Activated T-helper 1 cell treated with anti-CD3 and anti-CD28 coated beads, Interleukin-12 subunit alpha, Interleukin-12 subunit beta, Interleukin-2, Interleukin-4 antibody, amounts not matched to agents 30 ng/mL and 10 ng/mL and 1 ng/mL, durations not matched to agents 14 hours and 24 hours and 36 hours (primary cell): ENCODE measurements at regions not wholly inside any gene's neighbourhood (a gene's known extent, or its start where the extent isn't known, plus 50 kb on each side); places are given as distances from the start of the nearest gene placed in this dataset.

ENCODE experiments used
- DNase-seq: peaks from one replicate; pipeline ENCODE4 v3.0.0; 2021; ENCODE audit warnings: low spot score
- H3K27ac Mint-ChIP-seq: one replicate; pipeline ENCODE4 v1.8.0; 2021; ENCODE audit warnings: mild to moderate bottlenecking, mixed read lengths
- H3K27me3 Mint-ChIP-seq: one replicate; pipeline ENCODE4 v1.8.0; 2022; ENCODE audit warnings: mild to moderate bottlenecking, moderate library complexity, mixed read lengths; ENCODE audit not compliant: insufficient read depth
- H3K36me3 Mint-ChIP-seq: one replicate; pipeline ENCODE4 v1.8.0; 2021; ENCODE audit warnings: low read depth, mixed read lengths
- H3K4me1 Mint-ChIP-seq: one replicate; pipeline ENCODE4 v1.8.0; 2021; ENCODE audit warnings: low read depth, mixed read lengths
- H3K4me3 Mint-ChIP-seq: one replicate; pipeline ENCODE4 v1.8.0; 2021; ENCODE audit warnings: mild to moderate bottlenecking, moderate library complexity, mixed read lengths
- H3K9me3 Mint-ChIP-seq: one replicate; pipeline ENCODE4 v1.8.0; 2021; ENCODE audit warnings: mixed read lengths
- intact Hi-C: fragments of 100-400 bp; cut with micrococcal nuclease; formaldehyde crosslinking; loops from one replicate; pipeline ENCODE4 v1.15.1; 2024

- no peak for DNase-seq
- Mint-ChIP-seq H3K4me1 (no peaks in the 10 kb centered on the region), H3K27me3 (no peaks in the 10 kb centered on the region), H3K27ac (no peak overlapping the region), H3K4me3 (no peak overlapping the region), H3K9me3 (peaks cover 3% of the 10 kb centered on the region), H3K36me3 (no peaks in the 10 kb centered on the region)
- intact Hi-C loops, result no loop called here
Measured at GRCh38 chr1:220991959-220992704, 112.9 kb downstream of the HLX start.

- Mint-ChIP-seq H3K4me1 (no peaks in the 10 kb centered on the region), H3K27ac (no peak overlapping the region), H3K27me3 (no peaks in the 10 kb centered on the region), H3K9me3 (peaks cover 3% of the 10 kb centered on the region), H3K4me3 (no peak overlapping the region), H3K36me3 (no peaks in the 10 kb centered on the region)
- intact Hi-C loops, result no loop called here
- no peak for DNase-seq
Measured at GRCh38 chr1:220992705-220993052, 113.4 kb downstream of the HLX start.

- intact Hi-C loops, result no loop called here
- Mint-ChIP-seq H3K4me3 (no peak overlapping the region), H3K9me3 (peaks cover 8% of the 10 kb centered on the region), H3K4me1 (no peaks in the 10 kb centered on the region), H3K27me3 (no peaks in the 10 kb centered on the region), H3K27ac (no peak overlapping the region), H3K36me3 (no peaks in the 10 kb centered on the region)
- no peak for DNase-seq
Measured at GRCh38 chr1:220994671-220995070, 115.4 kb downstream of the HLX start.

GRCh38 chr1:220997791-220998190 lies 118.5 kb downstream of the HLX start:
- Mint-ChIP-seq H3K36me3 (no peaks in the 10 kb centered on the region), H3K4me3 (no peak overlapping the region), H3K9me3 (peaks cover 8% of the 10 kb centered on the region), H3K27me3 (no peaks in the 10 kb centered on the region), H3K27ac (no peak overlapping the region), H3K4me1 (no peaks in the 10 kb centered on the region)
- no peak for DNase-seq
- intact Hi-C loops, result no loop called here

- Mint-ChIP-seq H3K4me3 (no peak overlapping the region), H3K4me1 (no peaks in the 10 kb centered on the region), H3K9me3 (peaks cover 8% of the 10 kb centered on the region), H3K27ac (no peak overlapping the region), H3K27me3 (no peaks in the 10 kb centered on the region), H3K36me3 (no peaks in the 10 kb centered on the region)
- intact Hi-C loops, result no loop called here
- no peak for DNase-seq
Measured at GRCh38 chr1:220999872-221000863, 120.9 kb downstream of the HLX start.

GRCh38 chr1:221001167-221001566 lies 121.9 kb downstream of the HLX start:
- Mint-ChIP-seq H3K4me3 (no peak overlapping the region), H3K4me1 (no peaks in the 10 kb centered on the region), H3K36me3 (no peaks in the 10 kb centered on the region), H3K27me3 (no peaks in the 10 kb centered on the region), H3K27ac (no peak overlapping the region), H3K9me3 (peaks cover 8% of the 10 kb centered on the region)
- DNase-seq, result no peak
- intact Hi-C loops, result no loop called here

- Mint-ChIP-seq H3K27ac (no peak overlapping the region), H3K36me3 (no peaks in the 10 kb centered on the region)
- intact Hi-C loops, result no loop called here
Measured at GRCh38 chr1:221002601-221003000, 123.4 kb downstream of the HLX start.

GRCh38 chr1:221011145-221011544 lies 131.9 kb downstream of the HLX start:
- Mint-ChIP-seq H3K9me3 (no peaks in the 10 kb centered on the region), H3K4me1 (no peaks in the 10 kb centered on the region), H3K36me3 (no peaks in the 10 kb centered on the region), H3K27ac (no peak overlapping the region), H3K27me3 (no peaks in the 10 kb centered on the region), H3K4me3 (no peak overlapping the region)
- intact Hi-C loops, result no loop called here
- DNase-seq, result no peak

More at GRCh38 chr1:221002601-221003000, 123.4 kb downstream of the HLX start:
- H3K27me3 Mint-ChIP-seq, result no peaks in the 10 kb centered on the region
- no peaks in the 10 kb centered on the region for H3K4me1 Mint-ChIP-seq
- peaks cover 5% of the 10 kb centered on the region for H3K9me3 Mint-ChIP-seq
- no peak for DNase-seq
- no peak overlapping the region for H3K4me3 Mint-ChIP-seq

- Mint-ChIP-seq H3K9me3 (no peaks in the 10 kb centered on the region), H3K36me3 (no peaks in the 10 kb centered on the region), H3K4me1 (no peaks in the 10 kb centered on the region), H3K27ac (no peak overlapping the region), H3K27me3 (no peaks in the 10 kb centered on the region), H3K4me3 (no peak overlapping the region)
- no peak for DNase-seq
- intact Hi-C loops, result no loop called here
Measured at GRCh38 chr1:221012120-221012519, 132.9 kb downstream of the HLX start.

GRCh38 chr1:221013691-221014660 lies 134.7 kb downstream of the HLX start:
- H3K4me1 Mint-ChIP-seq, result no peaks in the 10 kb centered on the region
- H3K36me3 Mint-ChIP-seq, result no peaks in the 10 kb centered on the region
- no peak overlapping the region for H3K27ac Mint-ChIP-seq
- intact Hi-C loops, result no loop called here
- no peaks in the 10 kb centered on the region for H3K27me3 Mint-ChIP-seq
- no peaks in the 10 kb centered on the region for H3K9me3 Mint-ChIP-seq
- no peak overlapping the region for H3K4me3 Mint-ChIP-seq
- no peak for DNase-seq

- intact Hi-C loops, result no loop called here
- Mint-ChIP-seq H3K4me3 (no peak overlapping the region), H3K27me3 (no peaks in the 10 kb centered on the region), H3K4me1 (no peaks in the 10 kb centered on the region), H3K9me3 (no peaks in the 10 kb centered on the region), H3K27ac (no peak overlapping the region), H3K36me3 (no peaks in the 10 kb centered on the region)
- DNase-seq, result no peak
Measured at GRCh38 chr1:221015159-221015790, 136.0 kb downstream of the HLX start.

- Mint-ChIP-seq H3K9me3 (no peaks in the 10 kb centered on the region), H3K27me3 (peaks cover 2% of the 10 kb centered on the region), H3K36me3 (no peaks in the 10 kb centered on the region), H3K27ac (no peak overlapping the region), H3K4me1 (no peaks in the 10 kb centered on the region), H3K4me3 (no peak overlapping the region)
- intact Hi-C loops, result no loop called here
- no peak for DNase-seq
Measured at GRCh38 chr1:221016751-221017150, 137.5 kb downstream of the HLX start.
